ENCODE measurements at regions not wholly inside any gene's neighbourhood (a gene's known extent, or its start where the extent isn't known, plus 50 kb on each side); places are given as distances from the start of the nearest gene placed in this dataset.

- DNase-seq: no peak
These were observed 157.6 kb upstream of the PLXNA4 start for GRCh38 chr7:132733860-132734259.

DNA sequence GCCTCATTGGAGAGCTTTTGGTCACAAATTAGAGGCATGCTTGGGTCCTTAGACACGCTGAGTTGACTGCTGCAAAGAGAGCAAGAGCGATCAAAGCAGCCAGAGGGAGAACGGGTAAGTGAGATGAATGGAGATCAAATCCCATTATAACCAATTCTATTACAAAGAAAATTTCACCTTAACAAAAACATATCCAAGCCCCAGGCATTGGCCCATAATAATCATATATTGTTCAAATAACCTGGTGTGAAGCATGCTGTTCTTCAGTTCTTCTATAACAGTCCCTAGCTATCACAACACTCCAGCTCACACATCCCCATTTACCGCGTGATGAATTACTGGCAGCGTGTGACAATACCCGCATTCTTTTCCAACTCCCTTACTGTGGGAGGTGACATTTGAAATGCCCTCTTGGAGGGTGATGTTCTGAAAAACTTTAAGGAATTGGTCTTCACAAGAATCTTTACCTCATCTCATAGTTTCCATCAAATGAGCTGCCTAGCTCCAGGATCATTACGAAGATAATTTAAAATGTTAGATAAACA lies 156.1 kb upstream of the PLXNA4 start:
- DNase-seq: no peak

DNA sequence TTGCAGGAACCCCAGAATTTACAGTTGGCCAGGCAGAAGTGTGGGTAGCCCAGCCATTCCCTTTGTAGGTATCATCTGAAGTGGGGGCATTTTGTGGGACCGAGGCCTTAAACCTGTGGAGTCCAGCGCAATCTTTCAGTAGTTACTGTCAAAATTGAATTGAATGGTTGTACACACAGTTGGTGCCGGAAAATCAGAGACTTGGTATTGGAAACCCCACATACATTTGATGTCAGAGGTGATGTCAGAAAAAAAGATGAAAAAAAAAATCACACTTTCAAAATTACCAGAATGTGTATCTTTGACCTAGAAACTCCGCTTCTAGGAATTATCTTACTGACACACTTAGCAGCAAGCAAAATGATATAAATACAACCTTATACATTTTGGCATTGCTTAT lies 153.8 kb upstream of the PLXNA4 start:
- no peak for DNase-seq

DNA sequence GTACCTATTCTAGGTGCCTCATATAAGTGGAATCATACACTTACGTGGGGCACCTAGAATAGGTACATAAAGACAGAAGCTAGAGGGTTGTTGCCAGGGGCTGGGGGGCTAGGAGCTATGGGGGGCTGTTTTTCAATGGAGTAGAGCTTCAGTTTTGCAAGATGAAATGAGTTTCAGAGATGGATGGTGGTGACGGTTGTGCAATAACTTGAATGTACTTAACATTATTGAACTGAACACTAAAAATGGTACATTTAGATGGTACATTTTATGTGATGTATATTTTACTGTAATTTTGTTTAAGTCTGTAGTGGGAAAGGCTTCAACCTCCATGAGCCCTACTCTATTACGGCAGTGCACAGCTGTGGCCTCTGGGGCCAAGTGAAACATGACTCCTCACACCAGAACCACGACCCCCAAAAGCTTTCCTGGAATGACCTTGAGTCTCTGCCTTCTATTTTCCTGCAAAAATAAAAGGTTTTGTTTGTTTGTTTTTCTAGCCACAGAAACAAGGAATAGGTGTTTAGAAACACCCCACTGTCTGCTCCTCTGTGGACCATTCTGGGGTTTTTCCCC lies 147.3 kb upstream of the PLXNA4 start:
- peak; percentile 51 for DNase-seq

DNA sequence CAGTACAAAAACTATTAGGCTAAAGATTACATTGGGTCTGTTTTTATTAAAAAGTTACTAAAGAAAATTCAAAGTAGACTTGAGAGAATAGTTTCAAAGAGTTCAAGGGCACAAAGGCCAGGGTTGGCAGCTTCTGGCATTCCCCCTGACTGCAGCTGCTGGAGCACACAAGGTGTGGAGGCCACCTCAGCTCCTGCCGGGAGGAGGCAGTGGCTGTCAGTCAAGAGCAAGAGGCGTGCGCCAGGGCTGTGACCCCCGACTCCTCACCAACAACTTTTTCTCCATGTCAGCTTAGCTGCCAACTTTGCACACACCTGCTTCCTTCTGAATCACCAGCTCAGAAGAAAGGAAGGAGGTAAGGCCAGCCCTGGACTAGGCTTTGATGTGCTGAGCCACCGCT lies 144.6 kb upstream of the PLXNA4 start:
- no peak for DNase-seq

- no peak for DNase-seq
These were observed 137.6 kb upstream of the PLXNA4 start for GRCh38 chr7:132713893-132714292.

GRCh38 chr7:132709971-132710567 lies 133.8 kb upstream of the PLXNA4 start:
- DNase-seq: no peak

GRCh38 chr7:132708470-132708869 lies 132.2 kb upstream of the PLXNA4 start:
- no peak for DNase-seq

- DNase-seq: no peak
These were observed 128.9 kb upstream of the PLXNA4 start for GRCh38 chr7:132705146-132705545.

- DNase-seq: no peak
These were observed 127.5 kb upstream of the PLXNA4 start for GRCh38 chr7:132703742-132704141.

DNA sequence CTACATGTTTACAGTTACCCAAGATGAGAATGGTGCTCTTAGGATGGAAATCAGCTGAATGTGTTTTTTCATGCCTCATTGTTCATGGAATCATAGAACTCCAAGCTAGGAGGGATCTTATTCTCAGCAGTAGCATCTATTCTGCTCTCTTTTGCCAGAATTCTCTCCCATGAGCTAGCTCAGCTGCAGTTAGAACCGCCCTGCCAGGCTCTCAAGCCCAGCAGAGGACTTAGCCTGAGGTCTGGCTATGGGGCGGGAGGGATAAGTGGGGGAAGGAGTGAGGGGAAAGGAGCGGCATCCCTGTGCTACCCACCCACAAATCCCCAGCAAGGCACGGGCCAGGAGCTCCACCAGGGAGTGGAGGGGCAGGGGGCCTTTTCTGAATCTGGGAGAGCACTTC lies 120.7 kb upstream of the PLXNA4 start:
- DNase-seq: peak; percentile 47

GRCh38 chr7:132696332-132696731 lies 120.1 kb upstream of the PLXNA4 start:
- no peak for DNase-seq

GRCh38 chr7:132691201-132691600 lies 114.9 kb upstream of the PLXNA4 start:
- no peak for DNase-seq

GRCh38 chr7:132690174-132690573 lies 113.9 kb upstream of the PLXNA4 start:
- DNase-seq: no peak

DNA sequence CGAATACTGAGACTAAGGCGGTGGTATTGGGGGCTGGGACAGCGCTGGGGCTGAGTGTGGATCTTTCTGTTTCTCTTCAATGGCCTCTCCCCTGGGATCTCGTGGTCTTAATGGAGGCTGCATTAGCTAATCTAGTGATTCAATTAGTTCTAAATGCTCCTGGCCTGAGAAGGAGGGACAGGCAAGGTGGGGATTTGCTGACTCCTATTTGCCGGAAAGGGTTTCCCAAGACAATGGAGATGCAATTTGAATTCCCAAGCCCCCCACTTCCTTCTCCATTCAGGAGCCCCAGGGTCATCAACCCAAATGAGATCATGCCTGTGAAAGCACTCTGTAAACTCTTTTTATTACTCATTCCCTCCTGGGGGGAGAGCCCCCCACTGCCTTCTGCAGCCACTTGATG lies 111.7 kb upstream of the PLXNA4 start:
- no peak for DNase-seq

- DNase-seq: no peak
These were observed 110.7 kb upstream of the PLXNA4 start for GRCh38 chr7:132687016-132687415.

DNA sequence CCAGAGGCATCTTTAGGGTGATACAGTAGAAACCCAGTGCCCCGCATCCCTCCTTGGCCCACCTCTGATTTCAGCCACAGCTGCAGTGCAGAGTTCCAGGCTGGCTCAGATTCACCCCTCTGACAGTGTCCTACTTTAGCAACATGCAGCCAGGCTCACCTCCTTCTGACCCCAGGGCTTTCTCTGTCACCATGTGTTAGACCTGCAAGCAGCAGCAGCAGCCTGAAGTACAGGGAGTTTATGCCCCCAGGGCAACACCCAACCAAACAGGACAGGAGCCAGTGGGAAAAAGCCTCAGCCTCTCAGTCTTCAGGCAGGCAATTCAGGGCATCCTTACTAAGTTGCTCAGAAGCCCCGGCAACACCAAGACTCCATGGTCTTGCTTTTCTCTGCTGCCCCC lies 109.0 kb upstream of the PLXNA4 start:
- DNase-seq: no peak

- DNase-seq: no peak
These were observed 107.8 kb upstream of the PLXNA4 start for GRCh38 chr7:132683896-132684690.

- DNase-seq: no peak
These were observed 105.7 kb upstream of the PLXNA4 start for GRCh38 chr7:132681951-132682350.

DNA sequence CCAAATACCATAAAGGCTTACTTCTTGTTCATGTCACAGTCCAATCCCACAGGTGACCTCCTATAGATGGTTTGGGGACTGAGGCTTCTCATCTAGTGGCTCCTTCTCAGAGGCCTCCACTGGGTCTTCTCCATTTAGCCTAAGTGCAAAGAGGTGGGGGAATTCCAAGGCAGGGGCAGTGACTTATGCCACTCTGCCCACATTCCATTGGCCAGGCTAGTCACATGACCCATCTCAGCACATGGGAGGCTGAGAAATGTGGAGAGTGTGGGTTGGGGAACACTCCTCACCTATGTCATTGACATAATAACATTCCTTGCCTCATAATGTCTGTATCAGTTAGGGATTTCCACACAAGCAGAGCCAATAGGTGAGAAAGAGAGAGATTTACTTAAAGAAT lies 104.3 kb upstream of the PLXNA4 start:
- no peak for DNase-seq

GRCh38 chr7:132678656-132679055 lies 102.4 kb upstream of the PLXNA4 start:
- DNase-seq: no peak

DNA sequence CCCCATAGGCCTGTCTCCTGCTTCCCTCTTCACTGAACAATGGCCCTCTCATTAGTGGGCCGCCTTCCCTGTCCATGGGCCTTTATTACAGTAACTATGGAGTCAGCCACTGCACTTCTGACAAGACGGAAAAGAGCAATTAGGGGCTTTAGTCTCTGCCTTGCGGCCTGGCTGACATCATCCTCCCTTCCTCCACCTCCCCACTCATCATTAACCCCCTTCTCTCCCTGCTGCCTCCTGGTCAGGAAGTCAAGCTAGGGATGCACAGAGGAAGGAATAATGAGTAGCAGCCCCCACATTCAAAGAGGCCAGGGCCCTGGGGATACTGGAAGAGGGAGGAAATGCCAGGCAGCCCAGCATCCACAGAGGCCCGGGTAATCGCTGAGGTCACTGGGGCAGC lies 101.6 kb upstream of the PLXNA4 start:
- no peak for DNase-seq

DNA sequence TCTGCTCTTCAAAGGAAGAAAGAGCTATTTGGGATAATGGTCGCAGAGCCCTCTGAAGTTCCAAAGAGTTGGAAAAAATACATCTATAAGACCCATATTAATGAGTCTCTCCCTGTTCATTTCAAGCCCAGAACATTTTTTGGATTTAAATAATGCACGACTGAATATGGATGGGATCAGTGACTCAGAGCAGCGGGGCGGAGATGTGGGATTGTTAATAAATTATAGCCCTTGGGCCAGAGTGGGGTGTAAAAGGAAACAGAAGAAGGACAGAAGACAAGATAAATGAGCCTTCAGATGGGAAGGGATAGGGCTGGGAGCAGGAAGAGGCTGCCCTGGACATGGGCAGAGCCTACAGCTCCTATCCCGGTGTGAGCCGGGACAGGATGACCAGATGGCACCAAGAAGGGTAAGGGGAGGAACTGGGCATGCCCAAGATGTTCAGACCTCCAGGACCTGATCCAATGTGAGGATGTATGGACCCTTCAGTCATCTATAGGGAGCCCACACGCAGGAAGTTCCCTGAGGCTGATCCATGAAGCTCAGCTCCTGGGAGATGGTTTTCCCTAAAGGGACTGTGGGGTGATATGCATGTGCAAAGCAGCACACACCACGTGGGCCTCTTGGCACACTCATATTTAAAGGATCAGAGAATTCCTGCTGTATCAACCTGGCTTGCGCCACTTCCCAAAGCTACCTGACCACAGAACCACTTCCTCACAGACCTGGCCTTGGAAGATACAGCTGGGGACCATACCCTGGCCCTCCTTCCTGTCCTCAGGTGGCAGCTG lies 96.1 kb upstream of the PLXNA4 start:
- no peak for DNase-seq
